Heart left ventricle (tissue), 16 donors: ENCODE measurements at regions not wholly inside any gene's neighbourhood (a gene's known extent, or its start where the extent isn't known, plus 50 kb on each side); places are given as distances from the start of the nearest gene placed in this dataset.

ENCODE experiments used
- ATAC-seq, 4 donors: fragments of 200-7000 bp; cut with Tn5 transposase; one replicate each; pipeline ENCODE4 v1.9.1; 2020 to 2022; ENCODE audit warnings: moderate library complexity in 4 of 4, mild to moderate bottlenecking in 3 of 4, moderate number of reproducible peaks in 1 of 4
- DNase-seq, 5 donors: peaks; one replicate each; pipeline ENCODE4 v3.0.0-alpha.2; 2020
- H3K27ac ChIP-seq, 12 donors: fragments of 200-600 bp; sonication (generic) in 4 of 12; one replicate each; pipeline versions ENCODE4 v1.5.0 to v1.8.0; 2016 to 2022; ENCODE audit warnings: mild to moderate bottlenecking in 2 of 12
- H3K27me3 ChIP-seq, 9 donors: fragments of 200-600 bp; sonication (generic) in 2 of 9; one replicate each; pipeline versions ENCODE4 v1.5.1 to v1.8.0; 2016 to 2022; ENCODE audit warnings: mild to moderate bottlenecking in 3 of 9
- H3K36me3 ChIP-seq, 9 donors: fragments of 200-600 bp; sonication (generic) in 2 of 9; one replicate each; pipeline versions ENCODE4 v1.5.0 to v1.8.0; 2018 to 2022; ENCODE audit warnings: mild to moderate bottlenecking in 2 of 9
- H3K4me1 ChIP-seq, 12 donors: fragments of 200-600 bp; sonication (generic) in 4 of 12; one replicate each; pipeline versions ENCODE4 v1.5.0 to v1.8.0; 2016 to 2022; ENCODE audit warnings: mild to moderate bottlenecking in 3 of 12
- H3K4me3 ChIP-seq, 12 donors: fragments of 200-600 bp; sonication (generic) in 4 of 12; one replicate each; pipeline versions ENCODE4 v1.5.0 to v1.8.0; 2017 to 2022; ENCODE audit warnings: mild to moderate bottlenecking in 9 of 12, moderate library complexity in 4 of 12
- H3K9me3 ChIP-seq, 12 donors: fragments of 200-600 bp; sonication (generic) in 4 of 12; one replicate each; pipeline versions ENCODE4 v1.5.0 to v1.8.0; 2016 to 2022; ENCODE audit warnings: mild to moderate bottlenecking in 1 of 12
- CTCF ChIP-seq, 12 donors: fragments of 200-600 bp; sonication (generic) in 4 of 12; IDR thresholded peaks; one replicate each; pipeline versions ENCODE4 v1.5.0 to v1.8.0; 2018 to 2022; ENCODE audit warnings: antibody characterized with exemption in 12 of 12, mild to moderate bottlenecking in 5 of 12
- POLR2A ChIP-seq, 2 donors: fragments of 450-650 bp; IDR thresholded peaks; one replicate each; pipeline ENCODE4 v1.6.1; 2017; ENCODE audit warnings: antibody characterized with exemption in 2 of 2, mild to moderate bottlenecking in 2 of 2, moderate library complexity in 2 of 2
- WGBS, 4 donors: extraction: QIAGEN DNeasy Blood & Tissue Kit in 2 of 4; methylation state at CpG; one replicate each; pipeline versions ENCODE4 v1.1.5 to v1.1.7; 2013 to 2018; 5-methylcytosine and 5-hydroxymethylcytosine counted together
- intact Hi-C, 10 donors: fragments of 100-400 bp; cut with DNase I; formaldehyde crosslinking; loops; one replicate each; pipeline versions ENCODE4 v1.11.1 to v1.14.2; 2022
- donor health status: ischemic (EF 13 %, LVEDD 7.1; RV severe dilation, severe dysfunction).
- donor health status: healthy with polysubstance abuse.
- donor health status: DM: no; HTN: yes; CAD: no.
- donor health status: DM: no; HTN: no; CAD: no.
- donor health status: ischemic (EF 25% LVEDD 6.9; RV normal size, moderate dysfunction).
- donor health status: ischemic (EF 25% LVEDD 5.7; RV mildly dilated, moderate dysfunction).
- donor health status: healthy.
- donor health status: DM: yes; HTN: yes; CAD: no.
- donor health status: ischemic (EF 35%, LVEDD 5.7; RV mildly dilated, moderate dysfunction).
- donor health status: nonischemic (EF 11% LVEDD 7.7; RV severe dilation, severe dysfunction).
- donor health status: DM: yes; HTN: yes; CAD: no.
- donor health status: PGD.
- donor health status: ischemic (EF 29% LVEDD 5.4; RV normal size, mild dysfunction).
- donor health status: nonischemic (EF 23%, LVEDD 6.1; RV moderate dilation, normal function).

- H3K4me3 ChIP-seq = no peak overlapping the region
- ATAC-seq = no peak
- H3K36me3 ChIP-seq = no peaks in the 10 kb centered on the region
- TF ChIP-seq CTCF (IDR thresholded peaks at IDR 0.05) = no peak
- TF ChIP-seq POLR2A (IDR thresholded peaks at IDR 0.05) = no peak
- intact Hi-C loops = no loop called here
- H3K27ac ChIP-seq = no peak overlapping the region
- H3K27me3 ChIP-seq = no peaks in the 10 kb centered on the region
- DNase-seq = no peak
- H3K4me1 ChIP-seq = no peaks in the 10 kb centered on the region
- no peaks in the 10 kb centered on the region for H3K9me3 ChIP-seq
- WGBS, 4 donors = 61 to 67% (median 65%) methylated on average over 3 of the region's 3 CpGs
Measured at GRCh38 chr9:75471549-75472114, 383.3 kb downstream of the OSTF1 start.

GRCh38 chr9:75482566-75482965 lies 394.3 kb downstream of the OSTF1 start:
- Histone ChIP-seq H3K36me3 (no peaks in the 10 kb centered on the region), H3K4me1 (no peaks in the 10 kb centered on the region), H3K9me3 (peaks cover 0 to 8% (median 0%) of the 10 kb centered on the region in 12 donors), H3K27ac (no peak overlapping the region), H3K4me3 (no peak overlapping the region), H3K27me3 (no peaks in the 10 kb centered on the region)
- intact Hi-C loops = loop anchor here in 1 of 10 donors (10.0 kb wide), 1 partner anchor 342 kb away; no protein-coding TSS in a partner anchor
- ATAC-seq (no peak), DNase-seq (no peak)
- WGBS, 4 donors = 74 to 78% (median 75%) methylated on average over 2 of the region's 2 CpGs
- TF ChIP-seq CTCF (IDR thresholded peaks at IDR 0.05) (no peak), POLR2A (IDR thresholded peaks at IDR 0.05) (no peak)

- H3K36me3 ChIP-seq = no peaks in the 10 kb centered on the region
- H3K4me1 ChIP-seq = peaks cover 0 to 7% (median 0%) of the 10 kb centered on the region in 12 donors
- 43 to 68% (median 53%) methylated on average over 2 of the region's 2 CpGs for WGBS, 4 donors
- no peak overlapping the region for H3K27ac ChIP-seq
- no peaks in the 10 kb centered on the region for H3K27me3 ChIP-seq
- H3K9me3 ChIP-seq = no peaks in the 10 kb centered on the region
- no peak for DNase-seq
- no peak for TF ChIP-seq CTCF (IDR thresholded peaks at IDR 0.05)
- no peak for TF ChIP-seq POLR2A (IDR thresholded peaks at IDR 0.05)
- H3K4me3 ChIP-seq = no peak overlapping the region
- no peak for ATAC-seq
- intact Hi-C loops = loop anchor here in 1 of 10 donors (10.0 kb wide), 1 partner anchor 341 kb away; no protein-coding TSS in a partner anchor
Measured at GRCh38 chr9:75483636-75484035, 395.3 kb downstream of the OSTF1 start.

GRCh38 chr9:75487856-75488718 lies 399.8 kb downstream of the OSTF1 start:
- H3K9me3 ChIP-seq = peaks cover 0 to 3% (median 0%) of the 10 kb centered on the region in 12 donors
- H3K4me3 ChIP-seq = no peak overlapping the region
- ATAC-seq = peak in 2 of 4 donors; percentile 38 to 47
- no peak overlapping the region for H3K27ac ChIP-seq
- no peak for TF ChIP-seq POLR2A (IDR thresholded peaks at IDR 0.05)
- no peak for TF ChIP-seq CTCF (IDR thresholded peaks at IDR 0.05)
- WGBS, 4 donors = 50 to 67% (median 53%) methylated on average over 5 of the region's 5 CpGs
- no peaks in the 10 kb centered on the region for H3K27me3 ChIP-seq
- intact Hi-C loops = loop anchor here in 2 of 10 donors (5.0 to 10.0 kb wide), 2 partner anchors 49 to 337 kb away; no protein-coding TSS in a partner anchor
- no peaks in the 10 kb centered on the region for H3K36me3 ChIP-seq
- H3K4me1 ChIP-seq = peaks cover 0 to 27% (median 6%) of the 10 kb centered on the region in 12 donors
- peak in 2 of 5 donors; percentile 28 for DNase-seq
